ENCODE measurements at regions not wholly inside any gene's neighbourhood (a gene's known extent, or its start where the extent isn't known, plus 50 kb on each side); places are given as distances from the start of the nearest gene placed in this dataset.

- no peak for DNase-seq (ENCODE audit: low spot score)
- Histone ChIP-seq H3K4me3 (no peak overlapping the region), H3K27ac (ENCODE audit: low read depth) (no peak overlapping the region), H3K79me2 (replicated peaks; ENCODE audit: insufficient read depth) (no peaks in the 10 kb centered on the region), H3K4me1 (ENCODE audit: insufficient read depth) (no peaks in the 10 kb centered on the region), H3F3A (replicated peaks; ENCODE audit: low read depth) (no peaks in the 10 kb centered on the region), H3K9me2 (ENCODE audit: insufficient read depth) (peaks cover 15% of the 10 kb centered on the region; the same call in 1 of the 2 replicates), H2AFZ (no peak overlapping the region), H3K36me3 (ENCODE audit: insufficient read depth) (no peaks in the 10 kb centered on the region), H4K20me1 (replicated peaks; ENCODE audit: insufficient read depth) (no peaks in the 10 kb centered on the region), H3K27me3 (ENCODE audit: insufficient read depth) (no peaks in the 10 kb centered on the region), H3K4me2 (no peak overlapping the region)
- no peak overlapping the region for H3K4me3 Mint-ChIP-seq
- H3K27me3 Mint-ChIP-seq (ENCODE audit: insufficient read depth, low read depth, poor library complexity), result no peaks in the 10 kb centered on the region
- no peak for TF ChIP-seq EZH2 (IDR thresholded peaks at IDR 0.05; ENCODE audit: low read depth, unreplicated experiment)
- TF ChIP-seq ZNF331 (CRISPR knock-in tag; IDR thresholded peaks at IDR 0.05; ENCODE audit: low read depth), result no peak
- no peaks in the 10 kb centered on the region for H3K4me1 Mint-ChIP-seq
- ATAC-seq, result no peak
- no peak overlapping the region for H3K27ac Mint-ChIP-seq
- no peaks in the 10 kb centered on the region for H3K36me3 Mint-ChIP-seq (ENCODE audit: low read depth)
- H3K9me3 Mint-ChIP-seq, result peaks cover 5% of the 10 kb centered on the region; the same call in 1 of the 3 replicates
Measured at GRCh38 chr5:110201791-110202190, 512.1 kb downstream of the MAN2A1 start.

GRCh38 chr5:110203661-110204060 is 513.9 kb downstream of the MAN2A1 start:
- Mint-ChIP-seq H3K27me3 (ENCODE audit: insufficient read depth, low read depth, poor library complexity) (no peaks in the 10 kb centered on the region), H3K9me3 (peaks cover 17% of the 10 kb centered on the region), H3K36me3 (ENCODE audit: low read depth) (no peaks in the 10 kb centered on the region), H3K4me3 (no peak overlapping the region), H3K4me1 (no peaks in the 10 kb centered on the region), H3K27ac (no peak overlapping the region)
- no peak overlapping the region for H3K27ac ChIP-seq (ENCODE audit: low read depth)
- no peak overlapping the region for H2AFZ ChIP-seq
- no peaks in the 10 kb centered on the region; the same call in 1 of the 2 replicates for H3K36me3 ChIP-seq (ENCODE audit: insufficient read depth)
- H3K79me2 ChIP-seq (replicated peaks; ENCODE audit: insufficient read depth), result no peaks in the 10 kb centered on the region
- H3K4me3 ChIP-seq, result no peak overlapping the region
- peaks cover 15% of the 10 kb centered on the region; the same call in 1 of the 2 replicates for H3K9me2 ChIP-seq (ENCODE audit: insufficient read depth)
- DNase-seq (ENCODE audit: low spot score) (no peak), ATAC-seq (no peak)
- H4K20me1 ChIP-seq (replicated peaks; ENCODE audit: insufficient read depth), result no peaks in the 10 kb centered on the region
- H3F3A ChIP-seq (replicated peaks; ENCODE audit: low read depth), result no peaks in the 10 kb centered on the region
- no peak overlapping the region for H3K4me2 ChIP-seq
- H3K4me1 ChIP-seq (ENCODE audit: insufficient read depth), result no peaks in the 10 kb centered on the region
- TF ChIP-seq, protein P1, sequence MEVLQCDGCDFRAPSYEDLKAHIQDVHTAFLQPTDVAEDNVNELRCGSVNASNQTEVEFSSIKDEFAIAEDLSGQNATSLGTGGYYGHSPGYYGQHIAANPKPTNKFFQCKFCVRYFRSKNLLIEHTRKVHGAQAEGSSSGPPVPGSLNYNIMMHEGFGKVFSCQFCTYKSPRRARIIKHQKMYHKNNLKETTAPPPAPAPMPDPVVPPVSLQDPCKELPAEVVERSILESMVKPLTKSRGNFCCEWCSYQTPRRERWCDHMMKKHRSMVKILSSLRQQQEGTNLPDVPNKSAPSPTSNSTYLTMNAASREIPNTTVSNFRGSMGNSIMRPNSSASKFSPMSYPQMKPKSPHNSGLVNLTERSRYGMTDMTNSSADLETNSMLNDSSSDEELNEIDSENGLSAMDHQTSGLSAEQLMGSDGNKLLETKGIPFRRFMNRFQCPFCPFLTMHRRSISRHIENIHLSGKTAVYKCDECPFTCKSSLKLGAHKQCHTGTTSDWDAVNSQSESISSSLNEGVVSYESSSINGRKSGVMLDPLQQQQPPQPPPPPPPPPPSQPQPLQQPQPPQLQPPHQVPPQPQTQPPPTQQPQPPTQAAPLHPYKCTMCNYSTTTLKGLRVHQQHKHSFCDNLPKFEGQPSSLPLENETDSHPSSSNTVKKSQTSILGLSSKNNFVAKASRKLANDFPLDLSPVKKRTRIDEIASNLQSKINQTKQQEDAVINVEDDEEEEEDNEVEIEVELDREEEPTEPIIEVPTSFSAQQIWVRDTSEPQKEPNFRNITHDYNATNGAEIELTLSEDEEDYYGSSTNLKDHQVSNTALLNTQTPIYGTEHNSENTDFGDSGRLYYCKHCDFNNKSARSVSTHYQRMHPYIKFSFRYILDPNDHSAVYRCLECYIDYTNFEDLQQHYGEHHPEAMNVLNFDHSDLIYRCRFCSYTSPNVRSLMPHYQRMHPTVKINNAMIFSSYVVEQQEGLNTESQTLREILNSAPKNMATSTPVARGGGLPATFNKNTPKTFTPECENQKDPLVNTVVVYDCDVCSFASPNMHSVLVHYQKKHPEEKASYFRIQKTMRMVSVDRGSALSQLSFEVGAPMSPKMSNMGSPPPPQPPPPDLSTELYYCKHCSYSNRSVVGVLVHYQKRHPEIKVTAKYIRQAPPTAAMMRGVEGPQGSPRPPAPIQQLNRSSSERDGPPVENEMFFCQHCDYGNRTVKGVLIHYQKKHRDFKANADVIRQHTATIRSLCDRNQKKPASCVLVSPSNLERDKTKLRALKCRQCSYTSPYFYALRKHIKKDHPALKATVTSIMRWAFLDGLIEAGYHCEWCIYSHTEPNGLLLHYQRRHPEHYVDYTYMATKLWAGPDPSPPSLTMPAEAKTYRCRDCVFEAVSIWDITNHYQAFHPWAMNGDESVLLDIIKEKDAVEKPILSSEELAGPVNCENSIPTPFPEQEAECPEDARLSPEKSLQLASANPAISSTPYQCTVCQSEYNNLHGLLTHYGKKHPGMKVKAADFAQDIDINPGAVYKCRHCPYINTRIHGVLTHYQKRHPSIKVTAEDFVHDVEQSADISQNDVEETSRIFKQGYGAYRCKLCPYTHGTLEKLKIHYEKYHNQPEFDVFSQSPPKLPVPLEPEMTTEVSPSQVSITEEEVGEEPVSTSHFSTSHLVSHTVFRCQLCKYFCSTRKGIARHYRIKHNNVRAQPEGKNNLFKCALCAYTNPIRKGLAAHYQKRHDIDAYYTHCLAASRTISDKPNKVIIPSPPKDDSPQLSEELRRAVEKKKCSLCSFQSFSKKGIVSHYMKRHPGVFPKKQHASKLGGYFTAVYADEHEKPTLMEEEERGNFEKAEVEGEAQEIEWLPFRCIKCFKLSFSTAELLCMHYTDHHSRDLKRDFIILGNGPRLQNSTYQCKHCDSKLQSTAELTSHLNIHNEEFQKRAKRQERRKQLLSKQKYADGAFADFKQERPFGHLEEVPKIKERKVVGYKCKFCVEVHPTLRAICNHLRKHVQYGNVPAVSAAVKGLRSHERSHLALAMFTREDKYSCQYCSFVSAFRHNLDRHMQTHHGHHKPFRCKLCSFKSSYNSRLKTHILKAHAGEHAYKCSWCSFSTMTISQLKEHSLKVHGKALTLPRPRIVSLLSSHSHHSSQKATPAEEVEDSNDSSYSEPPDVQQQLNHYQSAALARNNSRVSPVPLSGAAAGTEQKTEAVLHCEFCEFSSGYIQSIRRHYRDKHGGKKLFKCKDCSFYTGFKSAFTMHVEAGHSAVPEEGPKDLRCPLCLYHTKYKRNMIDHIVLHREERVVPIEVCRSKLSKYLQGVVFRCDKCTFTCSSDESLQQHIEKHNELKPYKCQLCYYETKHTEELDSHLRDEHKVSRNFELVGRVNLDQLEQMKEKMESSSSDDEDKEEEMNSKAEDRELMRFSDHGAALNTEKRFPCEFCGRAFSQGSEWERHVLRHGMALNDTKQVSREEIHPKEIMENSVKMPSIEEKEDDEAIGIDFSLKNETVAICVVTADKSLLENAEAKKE (CRISPR knock-in tag; IDR thresholded peaks at IDR 0.05), result no peak
- no peak for TF ChIP-seq ZNF114 (CRISPR knock-in tag; IDR thresholded peaks at IDR 0.05)
- H3K27me3 ChIP-seq (ENCODE audit: insufficient read depth), result no peaks in the 10 kb centered on the region

Measured in GM23338 (cell line).